Kidney (tissue), 13 donors: ENCODE measurements at regions not wholly inside any gene's neighbourhood (a gene's known extent, or its start where the extent isn't known, plus 50 kb on each side); places are given as distances from the start of the nearest gene placed in this dataset.

Experiments
- DNase-seq, 5 donors: peaks; one replicate each; pipeline ENCODE4 v3.0.0-alpha.2; 2013 to 2020
- FAIRE-seq: peaks from 2 replicates; lab custom pipeline; 2012; peaks lifted over from hg19 to GRCh38; lab: Jason Lieb, UNC
- H3K27ac ChIP-seq, 2 donors: one replicate each; pipeline ENCODE4 v1.7.0; 2013; ENCODE audit warnings: low read depth in 2 of 2, low read length in 2 of 2, inconsistent platforms in 1 of 2
- H3K27me3 ChIP-seq: one replicate; pipeline ENCODE4 v1.7.1; 2013; ENCODE audit warnings: low read length, inconsistent platforms; ENCODE audit not compliant: control insufficient read depth, insufficient read depth
- H3K36me3 ChIP-seq, 3 donors: one replicate each; pipeline versions ENCODE4 v1.7.0 to v1.7.1; 2013; ENCODE audit warnings: low read length in 3 of 3, control low read depth in 1 of 3, inconsistent platforms in 1 of 3; ENCODE audit not compliant: insufficient read depth in 3 of 3, control insufficient read depth in 2 of 3
- H3K4me1 ChIP-seq, 3 donors: one replicate each; pipeline versions ENCODE4 v1.7.0 to v1.7.1; 2013; ENCODE audit warnings: low read length in 3 of 3, inconsistent platforms in 1 of 3, low read depth in 1 of 3; ENCODE audit not compliant: control insufficient read depth in 2 of 3, insufficient read depth in 2 of 3
- H3K4me3 ChIP-seq, 3 donors: one replicate each; pipeline versions ENCODE4 v1.7.0 to v1.8.1; 2013; ENCODE audit warnings: low read length in 3 of 3, control low read depth in 1 of 3, inconsistent platforms in 1 of 3
- H3K9ac ChIP-seq, 3 donors: one replicate each; pipeline versions ENCODE4 v1.7.0 to v1.7.1; 2013; ENCODE audit warnings: low read length in 3 of 3, control low read depth in 1 of 3, inconsistent platforms in 1 of 3
- H3K9me3 ChIP-seq, 3 donors: one replicate each; pipeline versions ENCODE4 v1.7.0 to v1.7.1; 2013; ENCODE audit warnings: low read length in 3 of 3, control low read depth in 1 of 3, inconsistent platforms in 1 of 3; ENCODE audit not compliant: control insufficient read depth in 2 of 3, insufficient read depth in 1 of 3
- intact Hi-C: fragments of 100-400 bp; cut with DNase I; formaldehyde crosslinking; loops from one replicate; pipeline ENCODE4 v1.11.1; 2022
- TF ChIP-seq, protein P1 (sequence below): IDR thresholded peaks from 3 replicates; pipeline ENCODE4 v1.5.1; 2012; ENCODE audit warnings: mild to moderate bottlenecking, moderate library complexity, borderline replicate concordance; ENCODE audit not compliant: insufficient read depth; ENCODE audit errors: extremely low read depth
- donor health status: control.
- donor health status: control.
- donor health status: control.
- donor health status: control.
- donor health status: control.
- donor health status: DM: yes; HTN: yes; CAD: no.
- donor health status: Normal renal cell carcinoma (clear cell type).

DNA sequence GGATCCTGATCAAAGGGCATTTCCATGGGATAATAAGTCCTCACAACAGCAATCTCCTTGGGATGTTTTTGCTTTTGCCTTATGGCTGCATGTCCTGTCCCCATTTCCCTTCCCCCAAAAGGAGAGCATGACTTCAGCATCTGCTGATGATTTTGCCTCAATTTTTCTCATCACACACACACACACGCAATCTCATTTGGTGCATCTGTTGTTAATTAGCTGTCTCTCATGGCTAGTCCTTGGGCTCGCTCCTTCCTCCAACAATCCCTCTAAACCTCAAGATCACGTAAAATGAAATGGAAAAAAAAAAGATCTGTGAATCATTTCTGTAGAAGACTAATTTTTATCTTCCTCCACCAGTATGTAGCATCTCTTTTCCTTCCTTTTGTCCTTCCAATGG lies 153.6 kb downstream of the RBMX2 start:
- Histone ChIP-seq H3K9ac (no peak overlapping the region), H3K9me3 (no peaks in the 10 kb centered on the region), H3K36me3 (no peaks in the 10 kb centered on the region), H3K4me3 (no peak overlapping the region), H3K27me3 (no peaks in the 10 kb centered on the region), H3K4me1 (no peaks in the 10 kb centered on the region), H3K27ac (no peak overlapping the region)
- no peak for DNase-seq
- intact Hi-C loops: no loop called here
- FAIRE-seq: no peak
- TF ChIP-seq, protein P1, sequence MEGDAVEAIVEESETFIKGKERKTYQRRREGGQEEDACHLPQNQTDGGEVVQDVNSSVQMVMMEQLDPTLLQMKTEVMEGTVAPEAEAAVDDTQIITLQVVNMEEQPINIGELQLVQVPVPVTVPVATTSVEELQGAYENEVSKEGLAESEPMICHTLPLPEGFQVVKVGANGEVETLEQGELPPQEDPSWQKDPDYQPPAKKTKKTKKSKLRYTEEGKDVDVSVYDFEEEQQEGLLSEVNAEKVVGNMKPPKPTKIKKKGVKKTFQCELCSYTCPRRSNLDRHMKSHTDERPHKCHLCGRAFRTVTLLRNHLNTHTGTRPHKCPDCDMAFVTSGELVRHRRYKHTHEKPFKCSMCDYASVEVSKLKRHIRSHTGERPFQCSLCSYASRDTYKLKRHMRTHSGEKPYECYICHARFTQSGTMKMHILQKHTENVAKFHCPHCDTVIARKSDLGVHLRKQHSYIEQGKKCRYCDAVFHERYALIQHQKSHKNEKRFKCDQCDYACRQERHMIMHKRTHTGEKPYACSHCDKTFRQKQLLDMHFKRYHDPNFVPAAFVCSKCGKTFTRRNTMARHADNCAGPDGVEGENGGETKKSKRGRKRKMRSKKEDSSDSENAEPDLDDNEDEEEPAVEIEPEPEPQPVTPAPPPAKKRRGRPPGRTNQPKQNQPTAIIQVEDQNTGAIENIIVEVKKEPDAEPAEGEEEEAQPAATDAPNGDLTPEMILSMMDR: no peak

DNA sequence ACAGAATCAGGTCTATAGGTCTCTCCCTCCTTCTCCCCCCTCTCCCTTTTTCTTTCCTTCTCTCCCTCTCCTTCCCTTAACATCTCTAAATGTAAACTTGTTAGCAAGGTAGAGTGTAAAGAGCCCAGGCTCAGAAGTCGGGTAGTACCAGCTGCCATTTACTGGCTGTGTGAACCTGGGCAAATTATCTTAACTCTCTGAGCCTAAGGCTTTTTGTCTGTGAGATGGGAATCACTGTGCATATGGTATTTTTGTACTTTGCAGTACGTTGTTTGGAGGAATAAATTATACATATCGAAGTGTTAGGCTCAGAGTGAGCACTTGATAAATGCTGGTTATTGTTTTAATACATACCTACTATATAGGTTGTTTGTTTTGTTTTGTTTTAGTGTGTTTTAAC lies 154.0 kb downstream of the RBMX2 start:
- no peak for FAIRE-seq
- Histone ChIP-seq H3K36me3 (no peaks in the 10 kb centered on the region), H3K4me1 (no peaks in the 10 kb centered on the region), H3K27me3 (no peaks in the 10 kb centered on the region), H3K27ac (no peak overlapping the region), H3K4me3 (no peak overlapping the region), H3K9me3 (no peaks in the 10 kb centered on the region), H3K9ac (no peak overlapping the region)
- intact Hi-C loops: no loop called here
- no peak for DNase-seq
- TF ChIP-seq, protein P1: no peak

DNA sequence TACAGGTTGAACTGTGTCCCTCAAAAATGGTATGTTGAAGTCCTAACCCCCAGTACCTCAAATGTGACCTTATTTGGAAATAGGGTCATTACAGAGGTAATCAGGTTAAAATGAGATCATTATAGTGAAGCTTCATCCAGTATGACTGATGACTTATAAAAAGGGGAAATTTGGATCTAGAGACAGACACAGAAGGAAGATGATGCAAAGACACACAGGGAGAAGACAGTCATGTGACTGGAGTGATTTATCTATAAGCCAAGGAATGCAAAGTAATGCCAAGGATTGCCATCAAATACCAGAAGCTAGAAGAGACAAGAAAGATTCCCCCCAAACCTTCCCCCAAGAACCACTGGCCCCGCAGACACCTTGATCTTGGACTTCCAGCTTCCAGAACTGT lies 155.2 kb downstream of the RBMX2 start:
- Histone ChIP-seq H3K9me3 (no peaks in the 10 kb centered on the region), H3K4me3 (no peak overlapping the region), H3K9ac (no peak overlapping the region), H3K27ac (no peak overlapping the region), H3K36me3 (no peaks in the 10 kb centered on the region), H3K4me1 (no peaks in the 10 kb centered on the region), H3K27me3 (no peaks in the 10 kb centered on the region)
- no peak for FAIRE-seq
- DNase-seq: no peak
- TF ChIP-seq, protein P1: no peak
- intact Hi-C loops: no loop called here

DNA sequence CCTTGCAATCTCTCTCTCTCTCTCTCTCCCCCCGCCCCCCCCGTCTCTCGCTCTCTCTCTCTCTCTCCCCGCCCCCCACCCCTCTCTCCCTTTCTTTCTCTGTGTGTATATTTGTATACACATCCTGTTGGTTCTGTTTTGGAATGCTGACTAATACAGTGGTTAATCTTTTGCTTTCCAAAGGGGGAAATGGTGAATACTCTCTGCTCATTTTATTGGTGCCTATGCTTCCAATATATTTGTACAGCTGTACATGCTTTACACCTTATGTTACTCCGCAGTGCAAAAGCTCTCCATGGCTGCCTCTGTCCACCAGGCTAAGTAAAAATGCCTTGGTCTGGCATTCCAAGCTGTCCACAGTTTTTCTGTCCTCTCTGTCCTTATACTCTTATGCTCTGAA lies 158.8 kb downstream of the RBMX2 start:
- H3K27me3 ChIP-seq: no peaks in the 10 kb centered on the region
- TF ChIP-seq, protein P1: no peak
- FAIRE-seq: no peak
- H3K36me3 ChIP-seq: no peaks in the 10 kb centered on the region
- DNase-seq: no peak
- no peaks in the 10 kb centered on the region for H3K4me1 ChIP-seq
- H3K9me3 ChIP-seq: no peaks in the 10 kb centered on the region
- no peak overlapping the region for H3K27ac ChIP-seq
- intact Hi-C loops: no loop called here
- no peak overlapping the region for H3K4me3 ChIP-seq
- no peak overlapping the region for H3K9ac ChIP-seq
